ENCODE measurements at regions not wholly inside any gene's neighbourhood (a gene's known extent, or its start where the extent isn't known, plus 50 kb on each side); places are given as distances from the start of the nearest gene placed in this dataset.

DNA sequence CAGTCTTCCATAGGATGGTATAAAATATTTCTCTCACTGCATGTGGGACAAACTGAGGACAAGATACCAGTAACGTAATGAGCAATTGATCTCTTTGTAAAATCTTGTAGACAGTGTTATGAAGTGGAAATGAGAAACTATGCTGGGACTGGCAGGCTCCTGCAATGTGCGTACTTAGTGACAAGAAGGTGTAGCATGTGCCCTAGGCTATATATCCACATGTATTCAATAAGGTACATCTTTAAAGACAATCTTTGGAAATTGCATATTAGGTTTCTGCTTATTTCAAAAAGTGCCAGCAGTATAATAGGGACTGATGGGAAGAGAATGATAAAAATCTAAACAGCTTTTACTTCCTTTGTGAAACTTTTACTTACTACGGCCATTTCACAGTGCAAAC is 81.9 kb upstream of the GREM2 start:
- no peaks in the 10 kb centered on the region for H3K9me3 Mint-ChIP-seq
- H3K27me3 Mint-ChIP-seq = peaks cover 1% of the 10 kb centered on the region
- intact Hi-C loops (cut with micrococcal nuclease) = loop anchor here (2.0 to 5.0 kb wide), 3 partner anchors 85 to 502 kb away; no protein-coding TSS in a partner anchor
- no peaks in the 10 kb centered on the region for H3K36me3 Mint-ChIP-seq
- POLR2A ChIA-PET = no interaction called here
- no peaks in the 10 kb centered on the region for H3K4me1 Mint-ChIP-seq (ENCODE audit: low read depth)
- no peak for DNase-seq
- CTCF ChIA-PET = no interaction called here
- no peak overlapping the region for H3K27ac Mint-ChIP-seq
- no peak overlapping the region for H3K4me3 Mint-ChIP-seq

DNA sequence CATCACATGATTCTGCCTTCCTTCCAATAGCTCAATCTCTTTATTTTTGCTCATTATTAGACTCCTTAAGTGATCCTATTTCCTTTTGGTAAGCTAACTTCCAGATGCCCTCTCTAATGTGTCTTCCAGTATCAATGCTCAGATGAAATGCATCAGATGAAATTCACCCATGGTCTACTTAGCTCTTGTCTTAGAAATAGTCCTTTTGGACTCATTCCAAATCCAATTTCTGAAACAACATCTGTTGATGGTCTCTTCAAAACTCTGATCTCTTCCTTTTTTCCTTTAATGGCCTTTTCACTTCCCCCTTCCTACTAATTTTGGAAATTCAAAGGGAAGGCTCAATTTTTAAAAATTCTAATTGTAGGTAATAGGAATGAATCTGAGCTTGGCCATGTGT is 81.1 kb upstream of the GREM2 start:
- Mint-ChIP-seq H3K36me3 (no peaks in the 10 kb centered on the region), H3K4me1 (ENCODE audit: low read depth) (no peaks in the 10 kb centered on the region), H3K4me3 (no peak overlapping the region), H3K27ac (no peak overlapping the region), H3K27me3 (peaks cover 1% of the 10 kb centered on the region), H3K9me3 (no peaks in the 10 kb centered on the region)
- CTCF ChIA-PET = interaction anchor here (0.6 to 3.2 kb wide), 2 partner anchors 238 to 881 kb away, joined by 3 to 18 read pairs; no protein-coding TSS in a partner anchor
- no peak for DNase-seq
- intact Hi-C loops (cut with micrococcal nuclease) = loop anchor here (2.0 to 5.0 kb wide), 3 partner anchors 84 to 501 kb away; no protein-coding TSS in a partner anchor
- POLR2A ChIA-PET = no interaction called here

DNA sequence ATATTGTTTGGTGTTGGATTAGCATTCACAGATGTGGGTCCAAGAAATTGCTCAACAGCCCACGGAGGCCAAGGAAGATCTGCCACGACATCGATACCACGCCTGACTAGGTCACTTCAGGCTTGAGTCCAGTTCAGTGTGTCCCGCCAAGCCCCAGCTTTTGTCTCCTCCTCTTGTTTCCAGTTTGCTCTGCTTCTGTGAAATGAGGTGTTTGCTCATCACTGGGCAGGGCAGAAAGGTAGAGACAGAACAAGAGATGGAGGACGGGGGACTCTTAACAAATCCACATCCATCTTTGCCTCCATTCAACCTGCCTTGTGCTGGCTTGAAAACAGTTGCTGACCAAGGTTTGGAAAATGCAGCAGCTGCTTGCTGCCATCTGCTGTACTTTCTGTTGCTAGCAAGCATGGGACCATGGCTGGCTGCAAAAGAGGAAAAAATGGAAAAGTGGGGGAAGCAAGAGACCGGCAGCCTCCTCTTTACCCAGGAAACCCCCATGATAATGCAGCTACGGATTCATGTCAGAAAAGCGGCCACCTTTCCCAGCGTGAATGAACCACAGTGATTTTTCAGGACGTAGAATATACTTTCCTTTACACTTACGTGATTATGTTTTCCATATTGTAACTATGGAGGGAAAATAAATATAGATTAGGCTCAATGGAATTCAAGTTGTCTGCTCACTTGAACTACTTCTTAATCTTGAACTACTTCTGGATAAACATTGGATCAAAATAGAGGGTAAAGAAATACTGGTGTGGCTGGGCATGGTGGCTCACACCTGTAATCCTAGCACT is 80.2 kb upstream of the GREM2 start:
- Mint-ChIP-seq H3K27ac (no peak overlapping the region), H3K9me3 (no peaks in the 10 kb centered on the region), H3K36me3 (no peaks in the 10 kb centered on the region), H3K4me3 (no peak overlapping the region), H3K27me3 (peaks cover 1% of the 10 kb centered on the region), H3K4me1 (ENCODE audit: low read depth) (peaks cover 9% of the 10 kb centered on the region)
- DNase-seq = peak; percentile 24
- ChIA-PET POLR2A (no interaction called here), CTCF (interaction anchor here (0.6 to 3.2 kb wide), 9 partner anchors 76 to 882 kb away, joined by 3 to 18 read pairs (median 3); partner anchors contain the start of gene GREM2)
- intact Hi-C loops (cut with micrococcal nuclease) = loop anchor here (2.0 to 5.0 kb wide), 3 partner anchors 83 to 500 kb away; no protein-coding TSS in a partner anchor

DNA sequence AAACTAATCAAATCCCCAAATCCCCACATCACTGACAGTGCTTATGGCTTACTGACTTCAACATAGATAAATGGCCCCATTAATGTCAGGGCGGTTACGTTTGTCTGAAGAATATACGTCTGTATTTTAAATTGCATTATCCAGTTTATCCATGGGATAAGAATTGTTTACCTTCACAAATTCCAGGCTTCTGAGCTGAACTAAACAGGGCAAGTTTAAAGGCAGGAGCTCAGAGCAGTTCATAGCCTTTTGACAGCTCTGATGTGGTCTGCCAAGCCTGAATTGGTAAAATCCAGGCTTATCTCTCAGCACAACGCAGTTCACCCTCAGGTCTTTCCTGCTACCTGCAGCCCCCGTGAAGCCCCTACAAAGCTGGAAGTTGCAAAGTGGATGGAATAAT is 79.5 kb upstream of the GREM2 start:
- H3K9me3 Mint-ChIP-seq = no peaks in the 10 kb centered on the region
- H3K27ac Mint-ChIP-seq = no peak overlapping the region
- no peaks in the 10 kb centered on the region for H3K36me3 Mint-ChIP-seq
- peaks cover 1% of the 10 kb centered on the region for H3K27me3 Mint-ChIP-seq
- intact Hi-C loops (cut with micrococcal nuclease) = loop anchor here (5.0 kb wide), 1 partner anchor 499 kb away; no protein-coding TSS in a partner anchor
- no peak overlapping the region for H3K4me3 Mint-ChIP-seq
- ChIA-PET CTCF (interaction anchor here (0.8 to 3.2 kb wide), 6 partner anchors 76 to 502 kb away, joined by 3 to 18 read pairs (median 4); partner anchors contain the start of gene GREM2), POLR2A (no interaction called here)
- peaks cover 13% of the 10 kb centered on the region for H3K4me1 Mint-ChIP-seq (ENCODE audit: low read depth)
- DNase-seq = no peak

DNA sequence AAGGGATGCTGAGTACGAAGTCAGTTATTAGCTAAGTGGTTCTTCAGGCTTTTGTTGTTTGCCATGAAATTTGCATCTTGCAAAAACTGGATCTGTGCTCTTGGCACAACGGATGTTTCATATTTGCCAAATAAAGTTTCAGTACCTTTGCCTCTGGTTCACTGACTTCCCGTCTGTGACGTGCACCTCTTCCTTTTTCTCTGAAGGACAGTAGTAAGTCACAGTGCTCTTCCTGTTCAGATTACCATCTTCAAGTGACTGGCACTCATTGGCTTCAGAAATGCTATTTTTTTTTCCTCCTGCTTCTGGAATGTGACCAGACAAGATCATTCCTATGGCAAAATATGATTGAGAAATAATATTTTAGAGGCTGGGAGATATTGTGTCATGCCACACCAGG is 75.9 kb upstream of the GREM2 start:
- Mint-ChIP-seq H3K36me3 (no peaks in the 10 kb centered on the region), H3K9me3 (no peaks in the 10 kb centered on the region), H3K4me1 (ENCODE audit: low read depth) (peaks cover 13% of the 10 kb centered on the region), H3K27ac (peak overlapping the region; percentile 49), H3K27me3 (peaks cover 1% of the 10 kb centered on the region), H3K4me3 (no peak overlapping the region)
- ChIA-PET POLR2A (no interaction called here), CTCF (no interaction called here)
- intact Hi-C loops (cut with micrococcal nuclease) = loop anchor here (1.0 to 2.0 kb wide), 2 partner anchors 75 to 112 kb away; partner anchors contain the start of gene GREM2
- peak; percentile 36 for DNase-seq

DNA sequence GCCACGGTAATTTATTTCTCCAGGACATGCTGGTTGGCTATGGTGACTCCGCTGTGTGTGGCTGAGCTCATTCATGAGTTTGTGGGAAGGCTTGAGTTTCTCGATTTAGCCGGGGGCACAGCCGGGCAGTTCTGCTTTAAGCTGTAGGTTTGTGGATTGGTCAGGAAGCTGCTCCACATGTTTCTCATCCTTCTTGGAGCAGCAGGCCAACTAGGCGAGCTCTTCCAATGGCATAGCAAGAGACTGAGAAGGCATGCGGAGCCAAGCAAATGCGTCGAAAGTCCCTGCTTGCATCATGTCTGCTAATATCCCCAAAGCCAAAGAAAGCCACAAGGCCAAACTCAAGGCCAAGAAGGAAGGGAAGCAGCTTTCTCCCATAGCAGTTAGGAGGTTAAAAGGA is 71.6 kb upstream of the GREM2 start:
- no peaks in the 10 kb centered on the region for H3K27me3 Mint-ChIP-seq
- ChIA-PET CTCF (no interaction called here), POLR2A (no interaction called here)
- DNase-seq = no peak
- H3K4me1 Mint-ChIP-seq (ENCODE audit: low read depth) = peaks cover 13% of the 10 kb centered on the region
- intact Hi-C loops (cut with micrococcal nuclease) = no loop called here
- no peaks in the 10 kb centered on the region for H3K36me3 Mint-ChIP-seq
- H3K9me3 Mint-ChIP-seq = no peaks in the 10 kb centered on the region
- no peak overlapping the region for H3K27ac Mint-ChIP-seq
- no peak overlapping the region for H3K4me3 Mint-ChIP-seq

DNA sequence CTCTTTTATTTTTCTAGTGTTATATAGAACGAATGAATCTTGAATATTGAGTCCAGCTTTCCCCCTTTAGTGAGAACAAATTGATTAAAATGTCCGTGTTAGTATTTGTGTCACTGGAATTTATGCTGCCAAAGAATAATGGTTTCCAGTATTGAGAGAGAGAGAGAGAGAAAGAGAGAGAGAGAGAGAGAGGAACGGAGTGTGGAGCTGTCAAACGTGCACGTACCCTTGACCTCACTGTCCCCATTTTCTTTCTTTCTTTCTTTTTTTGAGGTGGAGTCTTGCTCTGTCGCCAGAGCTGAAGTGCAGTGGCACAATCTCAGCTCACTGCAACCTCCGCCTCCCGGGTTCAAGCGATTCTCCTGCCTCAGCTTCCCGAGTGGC is 70.9 kb upstream of the GREM2 start:
- CTCF ChIA-PET = no interaction called here
- H3K4me1 Mint-ChIP-seq (ENCODE audit: low read depth) = peaks cover 11% of the 10 kb centered on the region
- H3K36me3 Mint-ChIP-seq = no peaks in the 10 kb centered on the region

DNA sequence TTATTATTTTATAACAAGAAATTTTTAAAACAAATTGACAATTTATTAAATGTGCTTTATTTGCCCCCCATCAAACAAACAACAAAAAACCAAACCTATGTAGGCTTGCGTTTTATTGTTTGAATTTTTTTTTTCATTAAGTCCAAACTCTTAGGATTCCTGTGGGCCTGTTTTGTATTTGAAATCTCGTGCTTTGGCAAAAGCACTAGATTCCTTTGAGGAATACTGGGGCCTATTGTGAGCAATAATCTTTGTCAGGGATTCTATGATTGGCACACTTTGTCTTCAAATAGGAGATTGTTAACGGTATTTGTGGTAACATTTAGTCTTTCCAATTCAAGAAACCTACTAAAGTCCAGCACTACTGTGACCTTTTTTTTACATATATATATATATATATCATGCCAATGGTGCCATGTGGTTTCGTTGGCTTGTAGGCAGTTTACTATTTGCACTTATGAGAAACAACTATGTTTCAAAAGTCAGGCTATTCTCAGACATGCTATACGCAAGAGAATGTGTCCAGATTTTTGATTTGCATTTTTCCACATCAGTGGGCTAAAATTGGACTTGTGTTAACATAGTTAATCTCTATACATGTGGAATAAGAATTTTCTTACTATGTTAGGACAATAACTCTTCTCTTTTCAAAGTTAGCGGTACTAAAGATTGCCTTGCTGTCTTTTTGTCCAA is 70.4 kb upstream of the GREM2 start:
- ChIA-PET CTCF (no interaction called here), POLR2A (no interaction called here)
- no peak overlapping the region for H3K4me3 Mint-ChIP-seq
- peaks cover 5% of the 10 kb centered on the region for H3K4me1 Mint-ChIP-seq (ENCODE audit: low read depth)
- H3K27me3 Mint-ChIP-seq = no peaks in the 10 kb centered on the region
- intact Hi-C loops (cut with micrococcal nuclease) = no loop called here
- H3K9me3 Mint-ChIP-seq = no peaks in the 10 kb centered on the region
- DNase-seq = no peak
- H3K36me3 Mint-ChIP-seq = no peaks in the 10 kb centered on the region
- no peak overlapping the region for H3K27ac Mint-ChIP-seq

More for the DNA sequence above, 70.9 kb upstream of the GREM2 start:
- intact Hi-C loops (cut with micrococcal nuclease) = no loop called here
- POLR2A ChIA-PET = no interaction called here
- Mint-ChIP-seq H3K27me3 (no peaks in the 10 kb centered on the region), H3K27ac (no peak overlapping the region), H3K9me3 (no peaks in the 10 kb centered on the region), H3K4me3 (no peak overlapping the region)
- DNase-seq = no peak

DNA sequence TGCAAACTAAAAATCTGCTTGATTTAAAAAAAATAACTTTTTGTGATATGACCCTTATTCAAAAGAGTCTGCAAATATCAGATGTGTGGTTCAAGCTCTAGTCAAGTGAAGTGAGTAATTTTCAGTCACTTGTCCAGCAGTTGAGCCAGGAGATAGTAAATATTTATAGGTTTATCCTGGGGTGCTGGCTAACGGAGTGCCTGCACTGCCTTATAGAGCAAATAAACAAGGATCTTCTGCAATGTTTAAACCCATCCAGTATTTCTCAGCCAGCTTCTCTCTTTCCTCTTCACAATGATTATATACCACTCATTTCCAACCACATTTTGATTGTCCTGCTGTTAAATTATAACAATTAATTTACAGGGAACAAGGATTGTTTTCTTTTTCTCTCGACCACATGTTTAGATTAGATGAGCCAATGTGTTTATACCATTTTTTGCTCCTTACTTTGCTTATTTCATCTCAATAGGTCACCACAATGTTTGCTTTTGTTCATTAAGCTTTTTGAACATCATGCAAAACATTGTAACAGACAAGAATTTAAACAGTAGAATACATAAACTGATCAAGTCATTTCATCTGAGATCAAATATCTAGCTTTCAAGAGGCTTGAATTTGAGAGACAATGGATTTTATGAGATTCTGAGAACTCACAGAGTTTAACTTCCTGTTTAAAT is 60.3 kb upstream of the GREM2 start:
- POLR2A ChIA-PET = no interaction called here
- H3K4me1 Mint-ChIP-seq (ENCODE audit: low read depth) = peaks cover 3% of the 10 kb centered on the region
- no peak for DNase-seq
- no peak overlapping the region for H3K27ac Mint-ChIP-seq
- no peak overlapping the region for H3K4me3 Mint-ChIP-seq
- intact Hi-C loops (cut with micrococcal nuclease) = no loop called here
- no peaks in the 10 kb centered on the region for H3K36me3 Mint-ChIP-seq
- H3K27me3 Mint-ChIP-seq = no peaks in the 10 kb centered on the region
- CTCF ChIA-PET = no interaction called here
- peaks cover 6% of the 10 kb centered on the region for H3K9me3 Mint-ChIP-seq

DNA sequence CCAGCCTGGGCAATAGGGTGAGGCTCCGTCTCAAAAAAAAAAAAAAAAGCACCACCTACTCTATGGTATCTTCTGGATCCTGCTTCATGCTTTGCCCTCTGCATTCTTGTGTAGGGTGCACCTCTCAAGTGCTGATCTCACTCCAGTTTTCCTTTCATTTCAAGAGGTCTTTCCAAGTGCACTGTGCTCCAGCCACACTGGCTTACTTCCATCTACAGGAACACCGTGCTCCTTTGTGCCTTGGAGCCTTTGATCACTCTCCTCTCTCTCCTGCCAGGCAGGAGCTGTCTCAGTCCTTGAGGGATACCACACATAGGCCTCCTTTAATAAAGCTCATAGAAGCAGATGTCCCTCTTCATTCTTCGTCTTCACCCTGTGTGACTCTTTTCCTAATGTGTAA is 55.4 kb upstream of the GREM2 start:
- POLR2A ChIA-PET = no interaction called here
- peaks cover 5% of the 10 kb centered on the region for H3K9me3 Mint-ChIP-seq
- H3K4me1 Mint-ChIP-seq (ENCODE audit: low read depth) = peaks cover 15% of the 10 kb centered on the region
- CTCF ChIA-PET = no interaction called here
- no peak overlapping the region for H3K27ac Mint-ChIP-seq
- intact Hi-C loops (cut with micrococcal nuclease) = no loop called here
- no peaks in the 10 kb centered on the region for H3K27me3 Mint-ChIP-seq
- H3K36me3 Mint-ChIP-seq = no peaks in the 10 kb centered on the region
- no peak overlapping the region for H3K4me3 Mint-ChIP-seq
- no peak for DNase-seq

DNA sequence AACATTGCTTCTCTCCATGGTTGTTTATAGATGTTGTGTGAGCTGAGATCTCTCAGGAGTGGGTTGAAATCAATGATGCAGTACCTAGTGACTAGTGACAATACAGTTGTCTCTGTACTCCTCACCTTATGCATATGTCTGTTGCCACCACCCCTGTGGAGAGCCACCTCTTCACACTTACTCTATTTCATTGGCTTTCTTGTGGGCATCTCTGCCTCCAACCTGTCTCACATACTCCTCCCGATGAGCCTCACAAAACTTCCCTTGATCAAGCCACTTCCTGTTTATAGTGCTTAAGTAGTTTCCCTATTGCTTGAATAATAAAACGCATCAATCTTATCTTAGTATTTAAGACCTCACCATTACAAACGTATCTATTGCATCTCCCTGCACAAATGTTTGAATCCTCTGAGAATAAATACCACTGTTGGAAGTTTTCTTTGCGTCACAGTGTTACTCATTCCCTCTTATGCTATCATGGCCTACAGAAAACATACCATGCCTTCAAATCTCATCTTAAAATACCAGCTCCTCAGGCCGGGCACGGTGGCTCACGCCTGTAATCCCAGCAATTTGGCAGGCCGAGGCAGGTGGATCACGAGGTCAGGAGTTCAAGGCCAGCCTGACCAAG is 54.7 kb upstream of the GREM2 start:
- H3K4me3 Mint-ChIP-seq = no peak overlapping the region
- intact Hi-C loops (cut with micrococcal nuclease) = no loop called here
- H3K9me3 Mint-ChIP-seq = peaks cover 3% of the 10 kb centered on the region

More for the DNA sequence above, 54.7 kb upstream of the GREM2 start:
- ChIA-PET CTCF (no interaction called here), POLR2A (no interaction called here)
- Mint-ChIP-seq H3K4me1 (ENCODE audit: low read depth) (peaks cover 15% of the 10 kb centered on the region), H3K27ac (peak overlapping the region; percentile 49), H3K27me3 (no peaks in the 10 kb centered on the region), H3K36me3 (no peaks in the 10 kb centered on the region)
- peak; percentile 18 for DNase-seq
